NK-92 treated with Interleukin-12 subunit alpha and Interleukin-12 subunit beta, amount 100 ng/mL, for 24 hours (cell line): ENCODE measurements at regions not wholly inside any gene's neighbourhood (a gene's known extent, or its start where the extent isn't known, plus 50 kb on each side); places are given as distances from the start of the nearest gene placed in this dataset.
A peak's percentile ranks its signal among the peaks of the same experiment; 100 is the strongest.
"Not testable (repeated sequence)": the region's sequence is repeated elsewhere in the genome, so short reads cannot be mapped to it uniquely, and the experiment has no call there.

Source experiments
- DNase-seq: peaks from one replicate; lab custom pipeline; 2025; lab: John Stamatoyannopoulos, UW

DNA sequence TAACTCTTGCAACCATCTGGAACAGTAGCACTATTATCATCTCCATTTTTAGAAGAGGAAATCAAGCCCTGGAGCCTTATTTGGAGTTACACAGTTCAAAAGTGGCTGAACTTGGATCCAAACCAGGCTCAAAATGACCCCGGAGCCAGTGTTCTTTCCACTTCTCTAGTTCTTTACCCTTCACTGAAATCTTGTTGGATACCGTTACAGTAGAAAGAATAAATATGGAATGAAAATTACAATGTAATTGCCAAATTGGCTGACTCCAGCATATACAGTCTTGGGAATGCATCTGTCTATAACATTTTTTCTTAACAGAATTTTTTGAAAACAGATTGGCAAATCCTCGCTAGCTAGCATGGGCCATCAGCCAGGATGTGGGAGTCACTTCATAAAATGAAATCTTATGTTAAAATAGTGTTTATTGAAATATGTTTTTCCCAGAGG is 261.4 kb downstream of the CTH start:
- no peak for DNase-seq

DNA sequence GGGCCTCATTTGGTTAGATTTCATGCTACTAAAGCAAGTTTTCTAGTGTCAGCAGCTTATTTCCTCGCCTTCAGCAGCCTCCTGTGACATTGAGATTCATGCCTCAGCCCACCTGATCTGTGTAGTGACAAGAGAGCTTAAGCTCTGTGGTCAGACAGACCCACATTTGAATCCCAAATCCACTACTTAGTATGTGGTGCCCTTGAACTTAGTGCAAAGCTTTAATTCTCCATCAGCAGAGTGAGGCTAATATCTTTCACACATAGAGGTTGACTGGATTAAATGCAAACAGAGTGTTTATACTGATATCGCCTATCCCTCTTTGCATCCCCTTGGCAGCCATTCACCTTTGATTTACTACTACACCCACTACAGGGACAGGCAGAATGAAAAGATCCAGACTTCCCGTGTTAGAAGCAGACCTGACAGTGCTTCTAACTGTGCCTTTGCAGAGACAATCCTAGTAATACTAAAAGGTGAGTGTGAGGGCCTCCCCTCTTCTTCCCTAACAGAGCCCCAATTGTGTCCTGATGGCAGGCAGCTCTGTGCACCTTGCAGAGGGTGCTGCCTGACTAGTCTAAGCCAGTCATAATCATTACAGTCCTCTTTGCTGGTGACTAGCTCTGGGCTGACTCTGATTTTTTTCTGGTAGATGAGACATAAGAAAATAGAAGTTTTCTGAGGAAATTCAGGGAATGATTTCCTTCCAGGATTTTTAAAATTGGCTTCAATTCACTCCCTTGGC is 264.0 kb downstream of the CTH start:
- DNase-seq = no peak

DNA sequence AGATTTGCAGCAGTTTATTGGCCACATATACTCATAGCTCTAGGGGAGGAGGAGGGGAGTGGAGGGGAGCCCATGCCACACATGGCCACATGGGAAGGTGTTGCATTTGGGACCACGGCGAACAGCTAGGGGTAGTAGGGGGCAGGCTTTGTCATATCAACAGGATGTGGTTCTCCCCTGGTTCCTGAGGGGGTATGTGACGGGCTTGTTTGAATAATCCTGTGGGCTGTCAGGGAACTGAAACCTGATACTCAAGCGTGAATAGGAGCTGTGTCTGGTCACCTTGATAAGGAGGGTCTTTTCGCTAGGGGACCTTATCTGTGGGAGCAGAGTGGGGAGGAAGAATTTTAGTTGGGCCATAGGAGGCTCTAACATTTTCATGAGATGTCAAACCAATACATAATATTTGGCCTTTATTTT is 264.7 kb downstream of the CTH start:
- DNase-seq = peak; percentile 6

DNA sequence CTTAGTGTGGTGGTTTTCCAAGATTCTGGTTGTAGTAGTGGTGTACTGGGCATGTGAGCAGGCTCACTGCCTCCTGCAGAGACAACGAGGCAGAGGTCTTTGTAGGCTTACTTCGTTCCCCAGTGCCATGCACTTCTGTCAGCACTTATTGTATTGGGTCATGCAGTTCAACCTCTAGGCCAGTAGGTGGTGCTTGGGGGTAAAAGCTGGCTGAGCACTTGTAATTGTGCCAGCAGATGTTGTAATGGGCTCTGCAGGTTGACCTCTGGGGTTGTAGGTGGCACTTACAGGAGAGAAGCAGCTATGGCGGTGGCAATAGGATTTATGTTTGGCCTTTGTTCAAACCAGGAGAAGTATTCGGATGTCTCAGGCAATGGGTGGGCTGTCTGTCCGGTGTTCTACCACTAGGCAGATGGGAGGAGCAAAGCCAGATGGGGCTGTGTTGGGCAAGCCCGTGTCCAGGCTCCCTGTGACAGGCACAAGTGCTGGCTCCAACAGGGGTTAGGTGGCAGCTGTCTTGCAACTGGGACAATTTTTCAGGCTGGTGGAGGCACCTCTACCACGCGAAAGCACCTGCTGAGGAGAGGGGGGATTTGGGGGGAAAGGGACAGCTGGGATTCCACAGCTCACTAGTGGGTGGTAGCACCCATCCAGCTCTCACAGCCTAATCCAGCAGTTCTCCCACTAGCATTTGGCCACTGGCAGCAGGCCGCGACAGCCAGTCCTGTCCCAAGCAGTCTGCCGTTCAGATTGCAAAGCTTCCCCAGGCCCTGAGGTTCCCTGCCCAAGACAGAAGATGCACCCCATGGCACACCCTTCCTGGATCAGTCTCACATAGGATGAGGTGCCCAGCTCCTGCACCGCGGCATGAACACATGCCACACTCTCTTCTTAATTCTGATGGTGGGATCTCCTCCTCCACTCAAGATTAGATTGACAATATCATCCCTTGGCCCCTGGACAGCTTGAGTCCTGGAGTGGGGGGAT is 274.5 kb downstream of the CTH start:
- peak; percentile 58 for DNase-seq

DNA sequence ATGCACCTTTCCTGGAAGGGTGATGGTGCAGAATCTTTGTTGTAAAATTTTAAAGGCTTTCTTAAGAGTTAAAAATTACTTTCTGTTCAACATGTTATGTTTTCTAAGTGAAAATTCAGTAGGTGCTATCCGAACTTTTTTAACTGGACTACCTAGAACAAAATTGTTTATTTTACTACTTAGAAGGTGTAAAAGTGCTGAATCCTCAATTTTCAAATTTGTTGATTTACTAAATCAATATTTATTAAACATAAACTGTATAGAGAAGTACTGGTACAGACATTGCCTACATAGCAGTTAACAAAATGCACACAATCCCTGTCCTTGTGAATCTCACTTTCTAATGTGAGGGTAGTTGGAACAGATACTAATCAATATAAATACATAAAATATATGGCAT is 277.5 kb downstream of the CTH start:
- DNase-seq = no peak

DNA sequence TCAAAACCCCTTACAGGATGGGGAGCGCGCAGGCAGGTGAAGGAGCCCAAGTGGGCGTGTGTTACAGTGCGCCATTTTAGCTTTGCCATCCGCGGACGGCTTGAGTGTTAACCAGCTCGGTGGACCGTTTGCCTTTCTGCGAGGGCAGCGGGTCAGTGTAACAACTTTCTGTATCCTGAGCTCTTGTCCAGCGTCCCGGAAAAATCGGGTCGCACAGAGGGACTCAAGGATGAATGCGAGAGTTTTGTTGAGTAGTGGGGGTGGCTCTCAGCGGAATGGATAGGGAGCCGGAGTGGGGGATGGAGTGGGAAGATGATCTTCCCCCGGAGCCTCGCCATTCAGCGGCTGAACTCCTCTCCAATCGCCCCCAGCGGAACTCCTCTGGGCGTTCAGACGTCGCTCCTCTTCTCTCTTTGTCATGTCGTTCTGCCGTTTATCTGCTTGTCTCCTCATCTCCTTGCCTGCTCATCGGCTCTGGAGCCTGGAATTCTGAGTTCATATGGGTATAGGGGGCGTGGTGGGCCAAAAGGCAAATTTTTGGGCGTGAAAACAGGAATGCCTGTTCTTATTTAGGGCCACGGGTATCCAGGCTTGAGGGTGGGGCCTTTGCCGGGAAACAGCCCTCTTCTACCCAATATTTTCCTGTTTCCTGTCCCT is 295.4 kb downstream of the CTH start:
- DNase-seq = no peak

DNA sequence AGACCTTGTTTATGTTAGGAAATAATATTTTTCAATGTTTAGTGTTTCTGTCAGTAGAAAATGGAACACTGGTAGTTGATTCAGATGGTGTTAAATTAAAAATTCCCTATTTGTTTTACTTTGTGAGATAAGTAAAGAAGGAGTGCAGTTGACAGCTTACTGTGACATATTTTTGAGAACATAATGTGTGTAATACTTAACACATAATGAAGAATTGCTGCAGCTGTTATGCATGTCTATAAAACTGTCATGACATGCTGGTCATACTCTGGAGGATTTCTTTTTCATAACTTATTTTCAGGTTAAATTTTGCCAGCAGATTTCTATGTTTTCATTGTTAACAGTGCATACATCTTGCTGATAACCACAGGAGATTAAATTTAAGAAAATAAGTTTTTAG is 296.1 kb downstream of the CTH start:
- DNase-seq = no peak

DNA sequence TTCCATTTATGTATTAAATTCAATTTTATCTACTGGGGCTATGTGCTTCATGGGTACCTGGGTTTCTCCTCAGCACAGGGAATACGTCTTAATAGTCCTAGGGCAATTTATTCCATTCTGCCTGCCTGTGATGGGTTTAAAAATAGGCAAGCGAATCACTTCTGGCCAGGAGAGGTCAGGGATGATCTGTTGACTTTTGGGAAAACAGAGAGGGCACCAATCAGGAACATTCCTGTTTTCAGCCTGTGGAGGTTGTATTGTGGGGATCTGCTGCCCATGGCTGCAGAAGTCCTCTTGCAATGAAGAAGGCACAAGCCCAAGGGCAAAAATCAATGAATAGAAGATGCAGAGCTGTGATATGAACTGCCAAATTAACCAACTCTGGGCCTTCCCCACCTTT is 303.1 kb downstream of the CTH start:
- DNase-seq = no peak

DNA sequence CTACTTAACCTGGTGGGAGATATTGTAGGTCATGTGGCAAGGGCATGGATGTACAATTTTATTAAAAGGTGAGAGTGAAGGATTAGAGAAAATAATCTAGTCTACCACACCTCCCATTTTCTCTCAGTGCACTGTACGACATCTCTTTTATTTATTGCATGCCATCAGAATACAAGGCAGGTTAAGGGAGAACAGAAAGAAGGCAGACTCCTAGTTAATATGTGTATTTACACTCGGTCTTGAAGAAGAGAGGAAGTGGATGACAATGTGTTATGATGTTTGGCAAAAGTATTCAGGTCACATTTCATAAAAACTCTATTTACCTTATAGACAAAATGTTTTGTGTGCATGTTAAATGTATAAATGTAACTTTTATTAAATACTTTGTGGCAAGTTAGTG is 306.1 kb downstream of the CTH start:
- no peak for DNase-seq

DNA sequence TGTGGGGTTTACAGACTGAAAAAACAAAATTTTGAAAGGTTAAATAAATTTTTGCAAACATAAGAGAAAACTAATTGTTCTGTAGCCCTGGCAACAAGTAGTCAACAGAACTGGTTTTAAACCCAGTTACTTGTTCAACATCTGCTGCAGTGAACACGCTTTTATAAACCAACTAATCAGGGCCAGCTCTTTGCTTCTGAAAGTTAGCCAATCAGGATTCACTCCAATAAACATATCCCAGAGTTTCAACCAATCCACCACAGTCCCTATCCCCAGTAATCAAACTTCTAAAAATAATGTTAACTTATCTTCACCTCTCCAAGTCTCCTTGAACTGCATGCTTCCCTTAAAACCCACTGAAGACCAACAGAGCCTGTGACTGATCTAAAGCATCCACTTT is 306.6 kb downstream of the CTH start:
- no peak for DNase-seq

DNA sequence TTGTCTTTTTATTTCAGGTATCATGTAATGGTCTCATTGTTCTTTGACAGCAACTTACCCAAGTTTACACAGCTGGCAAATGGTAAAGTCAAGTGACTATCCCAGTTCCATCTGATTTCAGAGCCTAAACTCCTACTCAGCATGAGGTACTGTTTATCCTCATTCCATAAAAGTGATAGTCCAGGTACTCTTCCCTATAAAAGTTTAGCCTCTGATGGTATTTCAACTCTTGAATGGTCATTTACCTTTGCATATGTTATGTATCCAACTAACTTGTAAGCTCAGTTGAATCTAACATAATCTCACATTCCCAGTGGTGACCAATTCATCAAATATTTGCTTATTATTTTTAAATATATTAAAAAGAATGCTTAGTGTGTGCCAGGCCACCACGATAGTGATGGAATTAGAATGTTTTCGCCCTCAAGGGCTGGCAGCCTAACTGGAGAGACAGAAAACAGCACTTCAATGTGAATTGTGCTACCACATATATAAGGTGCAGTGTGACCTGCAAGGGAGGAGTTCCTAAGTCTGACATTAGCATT is 307.1 kb downstream of the CTH start:
- no peak for DNase-seq

DNA sequence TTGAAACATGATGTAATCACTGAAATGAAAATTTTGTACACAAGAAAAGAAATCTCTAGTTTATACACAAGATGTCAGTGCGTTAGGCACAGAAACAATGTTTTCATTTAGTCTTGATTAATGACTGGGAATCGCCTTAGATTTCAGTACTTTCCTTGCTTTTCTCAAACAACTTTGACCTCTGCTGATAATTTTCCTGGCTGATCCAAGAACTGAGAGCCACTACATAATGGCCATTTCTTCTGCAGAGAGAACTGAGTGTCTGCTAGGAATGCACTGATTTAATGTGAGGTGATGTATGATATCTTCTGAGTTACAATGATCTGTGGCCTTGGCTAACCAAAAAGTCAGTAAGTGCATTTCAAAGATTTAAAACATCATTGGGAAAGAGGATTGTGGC is 308.1 kb downstream of the CTH start:
- no peak for DNase-seq

DNA sequence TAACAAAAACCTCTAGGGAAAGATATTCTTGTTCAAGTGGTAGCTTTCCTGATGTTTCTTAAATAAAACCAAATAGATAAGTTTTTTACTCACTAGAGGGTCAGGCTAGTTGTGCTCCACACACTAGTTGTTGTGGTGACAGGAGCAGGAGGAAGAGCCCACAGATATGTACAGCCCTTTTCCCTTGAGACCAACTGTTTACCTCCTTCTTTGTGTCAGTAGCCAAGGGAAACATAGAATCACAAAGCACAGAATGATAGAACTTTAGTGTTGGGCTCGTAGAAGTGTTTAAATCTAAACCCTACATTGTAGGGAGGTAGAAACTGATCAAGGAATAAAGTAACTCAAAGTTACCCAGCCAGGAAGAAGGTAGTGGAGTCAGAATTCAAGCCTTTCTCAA is 309.0 kb downstream of the CTH start:
- DNase-seq = no peak

DNA sequence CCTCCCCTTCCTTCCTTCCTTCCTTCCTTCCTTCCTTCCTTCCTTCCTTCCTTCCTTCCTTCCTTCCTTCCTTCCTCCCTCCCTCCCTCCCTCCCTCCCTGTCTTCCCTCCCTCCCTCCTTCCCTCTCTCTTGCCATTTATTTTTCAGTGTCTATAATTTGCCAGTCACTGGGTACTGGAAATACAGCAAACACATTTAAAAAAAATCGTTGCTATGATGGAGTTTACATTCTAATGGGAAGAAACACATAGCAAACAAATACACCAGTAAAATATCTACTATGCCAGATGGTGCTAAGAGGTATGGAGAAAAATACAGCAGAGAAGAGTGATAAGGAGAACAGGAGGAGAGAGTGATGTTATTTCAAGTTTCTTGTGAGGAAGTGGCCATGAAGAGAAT is 309.5 kb downstream of the CTH start:
- no peak for DNase-seq

DNA sequence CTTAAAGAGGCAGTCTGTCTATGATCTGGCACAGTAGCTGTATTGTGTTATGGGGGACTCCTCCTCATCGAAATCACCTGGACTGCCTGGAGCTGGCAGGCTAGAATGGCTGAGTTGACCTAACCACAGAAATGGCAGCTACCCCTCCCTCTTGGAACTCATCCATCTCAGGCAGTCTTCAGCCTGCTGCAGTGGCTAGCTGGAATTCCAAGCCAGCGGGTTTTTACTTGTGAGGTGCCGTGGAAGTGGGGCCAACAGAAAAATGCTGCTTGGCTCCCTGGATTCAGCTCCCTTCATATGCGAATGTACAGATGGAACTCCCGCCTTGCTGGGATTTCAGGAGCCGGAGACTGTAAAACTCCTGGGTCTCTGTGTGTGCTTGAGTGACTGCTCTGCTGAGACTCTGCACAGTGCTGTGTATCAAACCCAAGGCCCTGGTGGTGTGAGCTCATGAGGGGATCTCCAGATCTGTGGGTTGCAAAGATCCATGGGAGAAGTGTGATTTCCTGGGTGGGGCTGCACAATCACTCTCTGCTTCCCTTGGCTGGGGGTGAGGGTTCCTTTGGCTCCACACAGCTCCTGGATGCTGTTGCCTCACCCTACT is 316.9 kb downstream of the CTH start:
- no peak for DNase-seq

DNA sequence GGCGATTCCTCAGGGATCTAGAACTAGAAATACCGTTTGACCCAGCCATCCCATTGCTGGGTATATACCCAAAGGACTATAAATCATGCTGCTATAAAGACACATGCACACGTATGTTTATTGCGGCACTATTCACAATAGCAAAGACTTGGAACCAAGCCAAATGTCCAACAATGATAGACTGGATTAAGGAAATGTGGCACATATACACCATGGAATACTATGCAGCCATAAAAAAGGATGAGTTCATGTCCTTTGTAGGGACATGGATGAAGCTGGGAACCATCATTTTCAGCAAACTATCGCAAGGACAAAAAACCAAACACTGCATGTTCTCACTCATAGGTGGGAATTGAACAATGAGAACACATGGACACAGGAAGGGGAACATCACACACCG is 311.1 kb downstream of the PTGER3 start:
- not testable (repeated sequence) for DNase-seq

DNA sequence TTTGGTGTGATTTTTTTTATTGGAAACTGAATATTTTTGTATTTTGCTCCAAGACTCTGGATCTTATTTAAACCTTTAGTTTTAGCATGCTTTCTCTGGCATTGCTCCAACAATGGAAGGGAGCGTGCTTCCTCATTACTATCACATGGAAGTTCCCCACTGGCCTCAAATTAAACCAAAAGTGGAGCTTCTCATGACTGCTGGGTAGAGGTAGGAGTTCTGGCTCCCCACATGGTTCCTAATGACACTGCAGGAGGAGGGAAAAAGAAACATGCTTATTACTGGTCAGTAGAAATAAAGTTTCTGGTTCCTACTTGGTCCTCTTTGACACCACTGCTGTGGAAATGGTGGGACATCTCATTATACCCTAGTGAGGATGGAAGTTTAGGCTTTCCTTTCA is 310.5 kb downstream of the PTGER3 start:
- no peak for DNase-seq

DNA sequence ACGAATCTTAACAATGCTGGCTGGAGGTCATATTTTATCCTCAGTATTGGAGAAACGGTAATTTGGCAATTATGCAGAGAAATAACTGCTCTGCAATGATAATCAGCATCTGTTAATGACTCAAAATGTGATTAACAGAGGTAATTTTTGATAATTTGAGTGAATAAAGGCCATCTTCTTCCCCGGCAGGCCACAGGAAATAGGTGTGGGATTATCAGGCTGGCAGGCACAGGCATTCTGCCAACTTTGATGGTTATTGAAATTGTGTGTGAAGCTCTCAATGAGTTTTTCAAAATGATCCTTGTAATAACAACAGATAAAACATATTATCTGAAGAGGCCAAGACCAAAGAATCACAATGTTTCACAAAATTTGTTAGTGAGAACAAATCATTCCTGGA is 309.0 kb downstream of the PTGER3 start:
- no peak for DNase-seq

DNA sequence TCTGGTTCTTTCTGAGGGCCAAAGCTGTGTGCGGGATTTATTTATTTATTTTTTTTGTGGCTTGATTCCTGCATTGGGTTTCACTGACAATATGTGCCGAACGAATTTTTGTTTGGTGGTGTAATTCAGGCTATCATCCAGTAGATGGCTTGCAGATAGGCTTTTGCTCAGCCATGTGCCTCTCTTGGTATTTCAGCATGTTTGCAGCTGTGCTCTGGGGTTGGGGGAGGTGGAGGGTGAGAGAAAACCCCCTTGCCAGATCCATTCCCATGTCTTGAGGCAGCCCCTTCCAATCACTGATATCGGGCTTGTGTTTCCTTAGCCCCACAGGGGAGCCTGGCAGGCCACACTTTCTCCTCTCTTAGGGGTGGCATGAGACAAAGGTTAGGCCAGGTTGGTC is 302.4 kb downstream of the PTGER3 start:
- DNase-seq = no peak

DNA sequence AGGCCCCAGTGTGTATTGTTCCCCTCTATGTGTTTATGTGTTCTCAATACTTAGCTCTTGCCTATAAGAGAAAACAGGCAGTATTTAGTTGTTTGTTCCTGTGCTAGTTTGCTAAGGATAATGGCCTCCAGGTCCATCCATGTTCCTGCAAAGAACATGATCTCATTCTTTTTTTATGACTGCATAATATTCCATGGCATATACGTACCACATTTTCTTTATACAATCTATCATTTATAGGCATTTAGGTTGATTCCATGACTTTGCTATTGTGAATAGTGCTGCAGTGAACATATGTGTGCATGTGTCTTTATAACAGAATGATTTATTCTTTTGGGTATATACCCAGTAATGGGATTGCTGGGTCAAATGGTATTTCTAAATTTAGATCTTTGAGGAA is 301.6 kb downstream of the PTGER3 start:
- DNase-seq = not testable (repeated sequence)

DNA sequence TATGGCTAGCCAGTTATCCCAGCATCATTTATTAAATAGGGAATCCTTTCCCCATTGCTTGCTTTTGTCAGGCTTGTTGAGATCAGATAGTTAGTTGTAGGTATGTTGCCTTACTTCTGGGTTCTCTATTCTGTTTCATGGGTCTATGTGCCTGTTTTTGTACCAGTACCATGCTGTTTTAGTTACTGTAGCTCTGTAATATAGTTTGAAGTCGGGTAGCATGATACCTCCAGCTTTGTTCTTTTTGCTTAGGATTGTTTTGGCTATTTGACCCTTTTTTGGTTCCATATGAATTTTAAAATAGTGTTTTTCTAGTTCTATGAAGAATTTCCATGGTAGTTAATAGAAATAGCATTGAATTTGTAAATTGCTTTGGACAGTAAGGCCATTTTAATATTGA is 300.5 kb downstream of the PTGER3 start:
- not testable (repeated sequence) for DNase-seq
